NAMALWA (cell line): ENCODE measurements at regions not wholly inside any gene's neighbourhood (a gene's known extent, or its start where the extent isn't known, plus 50 kb on each side); places are given as distances from the start of the nearest gene placed in this dataset.

Experiments
- DNase-seq: peaks from one replicate; pipeline ENCODE4 v3.0.0-alpha.2; 2015; ENCODE audit warnings: low spot score

DNA sequence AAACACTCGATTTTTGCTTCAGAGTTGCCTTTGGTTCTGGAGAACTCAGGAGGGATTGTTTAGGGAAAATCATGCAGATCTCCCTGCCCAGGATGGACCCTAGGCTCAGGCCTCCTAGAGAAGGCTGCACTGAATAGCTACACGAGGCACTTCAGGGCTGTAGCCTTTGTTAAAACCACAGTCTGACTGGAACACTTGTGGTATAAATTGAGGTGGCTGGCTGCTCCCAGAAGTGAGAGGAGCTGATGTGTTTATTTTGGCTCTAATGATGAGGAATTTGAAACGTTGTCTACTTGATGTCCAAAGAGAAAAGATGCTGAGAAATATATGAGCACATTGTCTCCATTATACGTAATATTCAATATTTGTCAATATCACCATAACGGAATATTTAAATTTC, 762.1 kb upstream of the ARGLU1 start:
- DNase-seq = no peak

DNA sequence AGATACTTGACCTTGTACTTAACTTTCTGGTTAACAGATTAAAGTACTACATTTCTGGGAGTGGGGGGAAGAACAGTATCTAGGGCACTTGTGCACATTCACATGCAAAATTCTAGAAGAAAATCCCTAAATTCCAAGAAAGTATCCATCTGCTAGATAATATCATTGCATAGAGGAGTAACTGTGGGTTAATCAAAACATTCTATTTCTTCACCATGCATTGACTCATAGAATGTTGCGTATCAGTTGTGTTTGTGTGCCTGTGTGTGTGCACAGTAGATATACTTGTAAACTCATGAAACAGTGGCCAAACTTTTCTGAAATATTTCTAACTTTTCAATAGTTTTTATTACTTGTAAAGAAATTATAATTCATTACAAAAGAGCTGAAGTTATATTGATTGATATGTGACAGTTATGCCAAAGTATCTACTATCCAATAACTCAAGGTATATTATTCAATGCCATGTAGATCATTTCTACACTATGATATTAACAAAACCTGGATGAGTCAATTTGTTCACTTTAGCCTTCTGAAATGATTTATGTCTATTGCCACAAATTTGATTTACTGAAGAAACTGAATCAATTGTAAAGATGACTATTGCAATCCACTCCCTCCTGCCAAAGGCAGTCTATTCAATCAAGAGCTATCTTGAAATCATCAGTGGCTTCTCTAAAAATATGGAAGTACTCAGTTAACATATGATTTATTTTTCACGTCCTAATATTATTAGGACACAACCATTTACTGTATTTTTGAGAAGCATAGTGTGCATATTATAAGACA, 756.7 kb upstream of the ARGLU1 start:
- DNase-seq = no peak

DNA sequence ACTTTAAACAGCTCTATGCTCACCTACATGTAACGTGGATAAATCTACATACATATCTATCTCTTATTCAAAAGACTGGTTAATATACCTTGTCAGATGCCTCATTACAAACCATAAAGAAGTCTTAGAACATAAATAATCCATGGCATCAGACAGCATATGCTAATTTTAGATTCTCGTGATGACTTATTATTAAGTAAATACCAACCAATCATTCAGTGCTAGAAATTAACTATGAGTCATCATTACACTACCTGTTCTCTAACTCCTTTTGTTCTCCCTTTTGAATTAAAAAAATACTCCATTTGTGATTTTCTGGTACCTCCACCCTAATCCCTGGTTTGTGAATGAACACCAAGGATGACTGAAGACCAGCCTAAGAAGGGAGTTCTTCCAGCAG, 754.3 kb upstream of the ARGLU1 start:
- DNase-seq = no peak

DNA sequence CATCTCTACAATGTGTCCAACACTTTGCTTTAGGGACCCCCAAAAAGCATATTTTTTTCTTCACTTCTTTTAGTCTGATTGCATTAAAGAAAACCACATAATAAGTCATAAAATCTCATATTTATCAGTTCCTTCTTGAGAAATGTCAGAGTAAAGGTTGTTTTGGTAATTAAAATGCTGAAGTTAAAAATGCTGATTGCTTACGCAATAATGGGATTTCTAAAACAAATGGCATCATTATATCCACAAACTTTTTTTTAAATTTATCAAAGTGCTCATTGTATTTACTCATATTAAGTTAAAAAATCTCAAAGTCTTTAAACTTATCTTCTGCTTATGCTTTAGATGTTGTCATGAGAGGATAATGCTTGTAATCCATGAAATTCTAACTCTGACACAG, 737.2 kb upstream of the ARGLU1 start:
- no peak for DNase-seq

DNA sequence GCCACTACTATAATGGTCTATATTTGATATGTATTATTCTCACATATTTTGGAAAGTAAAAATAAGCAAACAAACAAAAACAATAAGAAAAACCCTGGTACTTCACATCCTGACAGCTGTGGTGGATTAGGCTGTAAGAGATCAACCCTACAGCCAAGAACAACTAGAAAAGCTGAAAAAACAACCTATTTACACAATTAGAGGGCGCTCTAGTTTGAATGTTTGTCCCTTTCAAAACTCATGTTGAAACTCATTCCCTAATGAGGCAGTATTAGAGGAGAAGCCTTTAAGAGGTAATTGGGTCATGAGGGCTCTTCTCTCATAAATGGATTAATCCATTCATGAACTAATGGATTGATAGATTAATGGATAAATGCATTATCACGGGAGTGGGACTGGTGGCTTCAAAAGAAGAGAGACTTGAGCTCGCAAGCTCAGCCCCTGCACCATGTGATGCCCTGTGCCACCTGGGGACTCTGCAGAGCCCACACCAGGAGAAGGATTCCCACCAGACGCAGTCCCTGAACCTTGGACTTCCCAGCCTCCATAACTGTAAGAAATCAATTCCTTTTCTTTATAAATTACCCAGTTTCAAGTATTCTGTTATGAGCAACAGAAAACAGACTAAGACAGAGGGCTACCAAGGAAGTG, 733.9 kb upstream of the ARGLU1 start:
- peak; percentile 21 for DNase-seq

DNA sequence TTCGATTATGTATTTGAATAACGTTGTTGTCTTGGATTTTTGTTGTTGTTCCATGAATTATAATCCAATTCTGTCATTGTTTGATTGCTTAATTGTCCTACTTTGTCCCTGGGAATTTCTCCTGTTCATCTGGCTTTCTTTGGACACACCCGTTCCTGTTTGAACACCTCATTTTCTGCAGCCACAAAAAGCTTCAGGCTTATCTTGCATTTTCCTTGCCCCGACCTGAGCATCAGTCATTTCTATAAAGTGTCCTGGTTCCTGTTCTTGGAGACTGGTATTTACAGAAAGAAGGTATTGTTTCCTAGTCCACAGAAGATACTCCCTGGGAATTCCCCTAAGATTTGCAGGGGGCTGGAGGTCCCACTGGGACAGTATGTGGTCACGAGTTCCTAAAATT, 731.8 kb upstream of the ARGLU1 start:
- DNase-seq = no peak

DNA sequence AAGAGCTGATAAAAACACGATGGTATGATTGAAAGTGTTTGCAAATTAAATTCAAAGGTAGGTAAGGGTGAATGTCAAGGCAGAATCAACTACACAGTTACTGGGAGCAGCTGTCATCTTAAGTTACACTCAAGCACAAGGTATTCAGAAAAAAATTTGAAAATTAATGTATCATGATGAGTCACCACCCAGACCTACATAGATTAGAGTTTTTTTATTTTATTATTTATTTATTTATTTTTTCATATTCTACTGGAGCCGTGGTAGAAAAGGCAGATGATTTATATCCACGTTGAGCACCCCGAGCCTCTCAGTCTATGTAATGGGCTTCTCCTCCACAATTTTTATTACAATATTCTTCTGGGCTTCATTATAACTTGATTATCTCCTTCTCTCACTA, 728.9 kb upstream of the ARGLU1 start:
- no peak for DNase-seq

DNA sequence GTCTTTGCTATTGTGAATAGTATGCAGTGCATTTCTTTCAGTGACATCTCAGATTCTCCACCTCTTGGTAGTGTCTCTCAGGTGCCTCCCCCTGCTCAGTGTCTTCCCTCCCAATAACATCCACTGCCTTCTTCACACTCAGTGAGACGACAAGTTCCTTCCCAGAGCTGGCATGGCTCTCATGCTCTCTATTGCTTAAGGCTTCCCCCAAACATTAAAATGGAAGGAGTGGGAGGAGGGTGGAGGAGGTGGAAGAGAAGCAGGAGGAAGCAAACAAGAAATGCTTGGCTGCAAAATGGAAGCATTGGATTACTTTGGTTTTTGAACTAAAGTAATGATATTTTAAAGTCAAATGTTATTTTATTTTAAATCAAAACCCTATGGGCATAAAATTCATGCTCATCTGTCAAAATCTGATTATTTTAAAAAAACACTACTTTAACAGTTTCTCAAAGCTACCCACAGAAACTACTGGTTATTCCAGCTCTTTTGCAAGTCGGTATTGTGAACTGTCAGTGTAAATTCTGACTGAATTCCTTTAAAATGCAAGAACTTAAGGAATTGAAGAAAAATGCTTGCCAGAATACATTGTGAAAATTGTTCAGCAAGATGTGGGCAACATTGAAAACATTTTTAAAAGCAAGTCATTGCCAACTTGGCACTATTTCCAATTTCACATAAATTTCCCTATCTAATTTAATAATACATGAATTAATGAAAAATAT, 727.6 kb upstream of the ARGLU1 start:
- no peak for DNase-seq

DNA sequence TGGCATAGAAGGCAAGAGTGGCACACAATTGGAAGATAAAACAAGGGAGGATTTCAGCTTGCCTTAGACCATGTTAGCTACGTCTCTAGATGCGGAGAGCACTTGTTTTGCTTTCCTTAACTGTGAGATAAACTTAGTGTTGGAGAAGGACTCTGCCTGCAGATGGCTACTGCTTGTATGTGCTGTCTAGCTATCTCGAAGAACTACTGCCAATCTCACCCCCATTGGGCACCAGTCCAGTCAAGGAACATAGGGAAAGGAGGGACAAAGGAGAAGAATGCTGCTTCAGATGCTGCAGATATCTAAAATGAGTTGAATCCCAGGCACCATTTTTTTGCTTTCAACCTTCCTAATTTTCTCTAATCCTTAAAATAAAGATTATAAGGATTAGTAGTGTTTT, 726.0 kb upstream of the ARGLU1 start:
- DNase-seq = no peak

DNA sequence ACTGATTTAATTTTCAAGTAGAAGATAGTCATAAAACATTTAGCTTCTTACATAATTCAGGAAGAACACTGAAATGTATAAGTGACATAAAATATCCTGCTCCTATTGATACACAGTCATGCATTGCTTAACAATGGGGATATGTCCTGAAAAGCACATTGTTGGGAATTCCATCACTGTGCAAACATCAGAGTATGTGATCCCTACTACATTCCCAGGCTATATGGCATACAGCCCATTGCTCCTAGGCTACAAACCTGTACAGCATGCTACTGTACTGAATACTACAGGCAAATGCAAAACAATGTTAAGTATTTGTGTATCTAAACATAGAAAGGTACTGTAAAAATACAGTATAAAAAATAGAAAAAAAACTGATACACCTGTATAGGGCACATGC, 723.9 kb upstream of the ARGLU1 start:
- DNase-seq = no peak

DNA sequence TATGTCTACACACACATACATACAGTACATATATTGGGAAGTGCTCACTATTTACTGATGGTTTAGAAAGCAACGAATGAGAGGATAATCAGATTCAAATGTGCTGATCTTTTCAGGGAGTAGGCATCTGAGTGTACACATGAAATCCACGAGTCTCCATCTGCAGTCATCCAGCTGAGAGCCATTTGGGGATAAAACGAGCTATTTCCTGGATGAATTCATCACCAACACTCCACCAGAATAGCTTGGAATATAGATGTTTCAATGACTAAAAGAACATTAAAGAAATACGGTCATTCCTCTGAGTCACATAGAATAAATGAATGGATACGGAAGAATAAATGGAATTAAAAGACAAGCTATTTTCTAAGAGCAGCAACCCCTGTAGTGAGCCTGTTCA, 721.6 kb upstream of the ARGLU1 start:
- no peak for DNase-seq

DNA sequence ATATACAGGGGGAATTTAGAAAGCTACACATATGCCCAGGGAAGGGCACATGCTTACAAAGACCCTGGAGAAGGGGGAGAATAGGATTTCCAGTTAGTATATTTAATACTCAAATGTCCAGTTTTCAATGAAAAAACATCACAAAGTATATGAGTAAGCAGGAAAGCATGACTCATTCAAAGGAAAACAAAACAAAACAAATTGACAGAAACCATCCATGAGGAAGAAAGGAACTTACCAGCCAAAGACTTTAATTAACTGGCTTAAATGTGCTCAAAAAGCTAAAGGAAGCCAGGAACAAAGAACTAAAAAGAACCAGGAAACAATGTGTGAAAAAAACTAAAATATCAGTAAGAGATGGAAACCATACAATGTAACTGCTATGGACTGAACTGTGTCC, 716.2 kb upstream of the ARGLU1 start:
- no peak for DNase-seq

DNA sequence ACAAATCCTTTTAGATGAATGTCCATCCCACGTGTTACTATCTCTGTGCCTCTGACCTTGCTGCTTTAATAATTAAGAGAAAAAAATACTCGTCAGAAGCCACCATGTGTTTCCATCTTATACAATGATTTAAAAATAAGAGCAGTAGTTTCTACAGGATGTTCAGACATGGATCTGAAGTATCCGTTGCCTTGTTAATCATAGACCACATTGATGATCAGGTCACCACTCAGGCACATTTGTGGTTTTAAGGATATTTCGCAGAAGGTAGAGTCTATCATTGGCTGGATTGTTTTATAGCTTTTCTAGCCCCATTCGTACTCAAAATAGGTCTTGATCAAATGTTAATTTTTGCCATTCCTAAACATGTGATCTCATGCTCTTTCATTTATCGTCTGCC, 710.0 kb upstream of the ARGLU1 start:
- DNase-seq = no peak

DNA sequence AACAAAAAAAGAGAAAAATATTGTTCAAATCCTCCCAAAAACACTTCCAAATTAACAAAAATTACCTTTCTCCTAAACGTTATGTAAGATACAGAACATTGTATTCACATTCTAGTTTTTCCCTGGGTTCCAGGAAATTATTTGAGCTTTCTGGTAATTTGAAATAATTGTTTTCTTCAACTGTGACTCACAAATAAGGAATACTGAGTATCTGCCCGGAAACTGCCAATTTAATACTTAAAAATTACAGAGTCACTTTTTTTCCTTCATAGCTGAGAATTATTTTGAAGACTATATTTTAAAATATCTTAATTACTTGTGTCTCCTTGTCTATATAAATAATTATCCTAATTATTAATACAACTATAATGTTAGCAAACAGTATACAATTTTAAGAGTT, 709.0 kb upstream of the ARGLU1 start:
- no peak for DNase-seq

DNA sequence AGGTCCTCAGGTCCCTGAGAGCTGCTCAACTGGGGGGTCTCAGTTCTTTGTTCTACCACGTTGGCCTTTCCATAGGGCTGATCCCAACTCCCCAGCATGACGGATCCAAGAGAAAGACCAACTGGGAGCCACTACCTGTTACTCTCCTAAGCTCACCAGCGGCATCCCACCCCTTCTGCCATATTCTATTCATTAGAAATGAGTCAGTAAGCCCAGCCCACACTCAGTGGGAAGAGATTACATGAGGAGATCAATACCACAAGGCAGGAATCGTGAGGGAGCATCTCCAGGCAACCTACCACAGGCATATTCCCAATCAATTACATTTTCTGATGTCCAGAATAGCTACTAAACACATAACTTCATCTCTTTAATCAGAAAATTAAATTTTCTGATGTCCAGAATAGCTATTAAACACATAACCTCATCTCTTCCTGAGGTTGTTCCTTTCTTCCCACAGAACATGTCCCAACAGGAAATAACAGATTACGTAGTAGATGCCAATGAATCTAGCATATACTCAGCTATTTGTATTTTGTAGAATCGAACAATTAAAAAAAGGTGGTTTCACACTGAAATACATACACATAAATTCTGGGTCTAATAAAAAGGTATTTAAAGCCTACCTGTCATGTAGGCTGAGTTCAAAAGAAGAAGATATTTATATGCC, 708.1 kb upstream of the ARGLU1 start:
- DNase-seq = no peak

DNA sequence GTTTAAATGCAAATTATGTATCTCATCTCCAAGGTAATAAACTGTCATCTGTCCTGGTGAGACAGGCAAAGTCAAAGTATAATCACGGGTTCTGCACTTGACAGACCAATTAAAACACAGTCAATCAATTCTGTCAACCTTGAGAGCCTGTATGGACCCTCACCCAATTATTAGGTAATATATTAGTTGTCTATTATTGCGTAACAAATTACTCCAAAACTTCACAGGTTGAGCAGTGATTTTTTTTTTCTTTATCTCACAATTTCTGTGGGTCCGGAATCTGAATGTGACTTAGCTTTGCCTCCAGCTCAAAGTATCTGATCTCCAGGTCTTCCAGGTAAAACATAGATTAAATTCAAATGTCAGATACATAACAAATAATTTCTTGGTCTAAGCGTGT, 707.4 kb upstream of the ARGLU1 start:
- no peak for DNase-seq

DNA sequence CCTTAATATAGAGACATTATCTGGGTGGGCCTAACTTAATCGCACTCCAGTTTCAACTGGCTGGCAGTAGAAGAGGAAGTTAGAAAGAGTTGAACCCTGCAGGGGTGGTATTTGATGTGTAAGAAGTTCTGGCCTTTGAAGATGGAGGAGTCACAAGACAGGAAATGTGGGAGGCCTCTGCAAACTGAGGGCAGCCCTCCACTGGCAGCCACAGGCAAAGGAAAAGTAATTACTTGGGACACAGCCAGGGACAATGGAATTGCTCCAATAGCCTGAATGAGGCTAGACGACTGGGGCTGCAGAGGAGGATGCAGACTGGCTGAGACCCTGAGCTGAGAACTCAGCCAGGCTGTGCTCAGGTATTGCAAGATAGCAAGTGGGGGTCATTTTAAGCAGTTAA, 703.3 kb upstream of the ARGLU1 start:
- DNase-seq = no peak

DNA sequence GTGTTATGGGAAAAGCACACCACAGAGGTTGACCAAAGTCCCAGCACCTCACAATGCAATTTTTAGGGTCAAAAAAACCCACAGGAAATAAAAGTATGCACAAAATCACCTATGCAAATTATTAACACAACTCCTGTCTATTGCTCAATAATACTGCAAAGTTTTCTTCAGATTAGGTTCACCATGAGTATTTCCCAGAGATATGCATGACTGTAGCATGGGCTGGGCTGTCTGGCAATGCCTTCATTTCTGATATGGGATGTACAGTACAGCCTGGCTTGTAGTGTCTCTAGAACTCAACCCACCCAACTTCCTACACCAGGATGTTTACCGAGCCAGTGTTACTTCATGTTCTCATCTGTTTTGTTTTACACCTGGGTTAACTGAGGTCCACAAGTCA, 698.7 kb upstream of the ARGLU1 start:
- DNase-seq = no peak

DNA sequence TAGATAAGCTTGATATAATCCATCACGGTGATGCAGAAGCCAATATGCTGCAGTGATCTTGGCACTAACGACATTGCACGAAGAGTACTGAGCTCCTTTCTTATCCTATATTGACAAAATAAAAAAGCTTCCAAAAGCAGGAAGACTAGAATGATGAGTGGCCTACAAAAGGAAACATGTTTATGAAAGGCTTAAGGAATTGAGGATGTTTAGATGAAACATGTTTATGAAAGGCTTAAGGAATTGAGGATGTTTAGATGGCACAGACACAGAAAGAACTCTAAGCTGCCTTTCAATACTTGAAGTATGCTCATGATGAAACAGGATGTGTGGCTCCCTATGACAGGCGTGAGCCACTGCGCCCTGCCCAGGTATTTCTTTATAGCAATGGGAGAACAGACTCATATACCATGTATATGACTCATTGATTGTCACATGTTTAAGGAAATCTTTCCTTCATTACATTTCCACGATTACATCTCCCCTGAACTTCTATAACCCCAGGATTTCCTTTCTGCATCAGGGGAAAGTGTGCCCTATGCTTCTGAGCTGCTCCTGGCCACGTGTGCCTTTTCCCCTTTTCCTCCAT, 690.8 kb upstream of the ARGLU1 start:
- no peak for DNase-seq

DNA sequence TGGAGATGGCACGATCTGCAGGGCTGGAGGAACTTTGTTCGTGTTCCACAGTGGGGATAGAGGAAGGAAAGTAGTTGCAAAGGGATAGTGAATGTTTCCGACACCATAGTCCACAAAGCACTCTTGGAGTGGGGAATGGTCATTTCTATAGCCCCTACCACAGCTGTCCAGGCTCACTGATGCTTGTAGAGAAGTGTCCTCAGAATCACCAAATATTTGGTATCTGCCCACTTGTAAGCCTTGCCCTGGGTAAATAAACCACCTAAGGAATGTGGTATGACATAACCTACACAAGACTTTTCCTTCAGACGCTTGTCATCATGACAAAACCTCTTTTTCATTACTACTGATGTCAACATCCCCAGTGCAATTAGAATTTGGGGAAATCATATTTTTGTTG, 686.5 kb upstream of the ARGLU1 start:
- DNase-seq = no peak

DNA sequence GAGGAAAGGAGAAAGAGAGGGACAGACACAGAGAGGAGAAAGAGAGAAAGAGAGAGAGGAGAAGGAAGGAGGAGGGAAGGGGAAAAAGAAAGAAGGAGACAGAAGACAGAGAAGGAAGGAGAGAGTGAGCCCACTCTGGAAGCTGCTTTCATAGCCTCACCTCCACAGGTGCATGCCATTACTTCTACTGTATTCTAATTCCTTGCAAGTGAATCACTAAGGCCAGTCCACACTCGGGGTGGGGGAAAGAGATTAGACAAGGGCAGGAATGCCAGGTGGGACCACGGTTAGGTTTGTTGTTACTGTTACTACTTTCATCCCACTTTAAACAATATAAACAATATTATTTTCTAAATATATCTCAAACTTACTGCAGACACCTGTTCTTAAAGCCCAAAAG, 684.5 kb upstream of the ARGLU1 start:
- no peak for DNase-seq

DNA sequence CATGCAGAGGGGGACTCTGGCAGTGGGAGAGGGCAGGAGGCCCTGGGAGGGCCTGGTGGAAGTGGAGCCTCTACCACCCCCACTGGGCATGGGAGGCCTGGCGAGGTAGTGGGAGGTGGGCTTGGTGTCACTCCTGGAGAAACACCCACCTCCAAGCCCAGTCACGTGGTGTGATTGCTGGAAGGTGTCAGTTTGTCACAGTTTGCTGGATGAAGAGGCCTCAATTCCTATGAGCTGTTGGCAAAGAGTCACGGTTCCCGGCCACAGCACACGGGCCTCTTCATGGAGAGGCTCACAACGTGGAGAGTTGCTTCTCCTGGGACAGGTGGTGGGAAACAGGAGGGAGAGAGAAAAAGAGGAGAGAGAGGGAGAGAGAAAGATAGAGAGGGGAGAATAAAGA, 684.1 kb upstream of the ARGLU1 start:
- no peak for DNase-seq
